Mammary epithelial cell (primary cell): ENCODE measurements at regions not wholly inside any gene's neighbourhood (a gene's known extent, or its start where the extent isn't known, plus 50 kb on each side); places are given as distances from the start of the nearest gene placed in this dataset.

Source experiments
- CTCF ChIP-seq, 2 donors: IDR thresholded peaks in 1 of 2; conservative IDR thresholded peaks in 1 of 2; 2 replicates each; pipeline ENCODE4 v1.5.1; 2011 to 2012; ENCODE audit warnings: inconsistent platforms in 2 of 2, low read length in 2 of 2, mild to moderate bottlenecking in 2 of 2, control low read depth in 1 of 2, low read depth in 1 of 2; ENCODE audit not compliant: insufficient read depth in 1 of 2; ENCODE audit errors: extremely low read depth in 1 of 2
- EZH2 ChIP-seq: IDR thresholded peaks from 2 replicates; pipeline ENCODE4 v1.6.1; 2012; ENCODE audit warnings: low read length, inconsistent platforms, borderline replicate concordance

GRCh38 chr2:225725726-225726125 is 326.2 kb downstream of the NYAP2 start:
- TF ChIP-seq CTCF (conservative IDR thresholded peaks at IDR 0.05 in 1 of 2, IDR thresholded peaks at IDR 0.05 in 1 of 2; ENCODE audit: extremely low read depth in 1 of 2, insufficient read depth in 1 of 2, low read depth in 1 of 2, low read length in 2 of 2): no peak
- TF ChIP-seq EZH2: no peak
